Stimulated activated naive B cell treated with anti-CD40 and anti-IgM and Interleukin-4, amounts not matched to agents 10 μg/mL and 1 μg/mL and 100 μg/mL, for 72 hours (primary cell): ENCODE measurements at regions not wholly inside any gene's neighbourhood (a gene's known extent, or its start where the extent isn't known, plus 50 kb on each side); places are given as distances from the start of the nearest gene placed in this dataset.
"Not testable (repeated sequence)": the region's sequence is repeated elsewhere in the genome, so short reads cannot be mapped to it uniquely, and the experiment has no call there.

Source experiments
- ATAC-seq, 2 donors: fragments of 150-1000 bp; cut with Tn5 transposase; replicated peaks; 2 replicates each; pipeline ENCODE4 v1.10.0; 2021; ENCODE audit warnings: moderate library complexity in 1 of 2
- DNase-seq: peaks from one replicate; pipeline ENCODE4 v3.0.0; 2021
- H3K27ac Mint-ChIP-seq: one replicate; pipeline ENCODE4 v1.8.0; 2022; ENCODE audit warnings: mild to moderate bottlenecking, mixed read lengths
- H3K27me3 Mint-ChIP-seq, 2 donors: one replicate each; pipeline ENCODE4 v1.8.0; 2022; ENCODE audit warnings: mixed read lengths in 2 of 2
- H3K36me3 Mint-ChIP-seq, 2 donors: one replicate each; pipeline ENCODE4 v1.8.0; 2022; ENCODE audit warnings: mixed read lengths in 2 of 2, mild to moderate bottlenecking in 1 of 2
- H3K4me1 Mint-ChIP-seq, 2 donors: one replicate each; pipeline ENCODE4 v1.8.0; 2022; ENCODE audit warnings: mixed read lengths in 2 of 2, mild to moderate bottlenecking in 1 of 2
- H3K4me3 Mint-ChIP-seq, 2 donors: one replicate each; pipeline ENCODE4 v1.8.0; 2022; ENCODE audit warnings: mild to moderate bottlenecking in 2 of 2, mixed read lengths in 2 of 2, moderate library complexity in 1 of 2
- H3K9me3 Mint-ChIP-seq, 2 donors: one replicate each; pipeline ENCODE4 v1.8.0; 2022; ENCODE audit warnings: mixed read lengths in 2 of 2, mild to moderate bottlenecking in 1 of 2

DNA sequence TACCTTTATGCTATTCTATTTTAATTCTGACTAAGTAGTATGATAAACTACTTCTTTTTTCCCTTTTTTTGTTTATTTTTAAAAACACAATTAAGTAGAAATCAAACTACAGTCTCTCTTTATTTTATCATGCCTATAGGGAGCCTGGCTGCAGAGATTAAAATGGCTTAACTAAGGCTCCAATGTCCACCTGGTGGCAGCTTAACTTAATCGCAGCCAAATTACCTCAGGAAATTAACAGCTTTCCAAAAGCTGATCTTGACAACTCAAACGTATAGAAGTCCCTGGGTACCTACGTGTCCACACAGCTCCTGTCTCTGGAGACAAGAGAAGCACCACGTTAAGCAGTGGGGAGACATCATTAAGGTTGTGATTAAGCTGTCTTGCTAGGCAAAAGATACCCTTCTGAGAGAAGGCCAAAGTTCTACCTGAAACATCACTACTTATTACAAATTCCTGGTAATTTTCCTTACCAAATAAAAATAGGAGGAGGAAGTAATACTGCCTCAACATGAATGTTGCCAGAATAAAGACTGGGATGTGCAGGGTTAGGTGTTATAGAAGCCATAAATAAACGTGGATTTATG is 63.2 kb upstream of the SNX19 start:
- H3K27ac Mint-ChIP-seq: no peak overlapping the region

DNA sequence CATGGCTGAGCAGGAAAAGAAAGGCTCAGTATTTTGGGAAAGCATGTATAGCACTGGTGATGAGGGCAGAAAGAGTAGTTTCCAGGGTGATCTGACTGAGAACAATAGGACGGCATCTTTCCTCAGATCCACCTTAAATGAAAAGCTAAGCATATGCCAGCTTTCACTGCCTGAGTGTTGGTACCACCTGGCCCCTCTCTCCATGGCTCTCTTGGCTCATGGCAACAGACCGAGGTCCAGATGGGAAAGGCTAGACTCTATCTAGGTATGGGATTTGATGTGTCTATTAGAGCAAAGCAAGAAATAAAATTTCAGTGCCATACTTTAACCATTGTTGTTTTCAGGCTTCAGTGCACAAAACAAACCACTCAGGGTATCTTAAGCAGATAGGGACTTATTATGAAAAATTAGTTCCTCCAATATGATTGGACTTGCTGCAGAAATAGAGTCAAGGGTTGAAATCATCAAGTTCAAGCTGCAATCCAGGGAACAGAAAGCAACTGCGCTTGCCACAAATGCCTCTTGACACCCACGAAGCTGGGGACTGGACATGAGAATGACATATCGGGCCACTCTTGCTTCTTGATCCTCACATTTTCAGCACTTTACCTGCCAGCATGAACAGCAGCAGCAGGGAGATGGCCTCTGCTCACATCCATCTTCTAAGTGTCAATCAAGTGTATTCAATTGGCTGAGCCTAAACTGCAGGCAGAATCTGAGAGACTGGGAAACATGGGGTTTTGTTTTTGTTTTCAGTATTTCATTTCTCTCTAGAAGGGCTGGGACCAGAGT is 64.0 kb upstream of the SNX19 start:
- H3K9me3 Mint-ChIP-seq: peaks cover 7 to 11% of the 10 kb centered on the region in 2 donors
- H3K27ac Mint-ChIP-seq: no peak overlapping the region
- H3K27me3 Mint-ChIP-seq: peaks cover 24 to 33% of the 10 kb centered on the region in 2 donors
- DNase-seq: no peak
- H3K36me3 Mint-ChIP-seq: peaks cover 0 to 4% of the 10 kb centered on the region in 2 donors
- H3K4me3 Mint-ChIP-seq: no peak overlapping the region
- ATAC-seq: no peak
- H3K4me1 Mint-ChIP-seq: no peaks in the 10 kb centered on the region

More for the DNA sequence above, 63.2 kb upstream of the SNX19 start:
- Mint-ChIP-seq H3K4me1 (no peaks in the 10 kb centered on the region), H3K27me3 (peaks cover 25 to 41% of the 10 kb centered on the region in 2 donors), H3K4me3 (no peak overlapping the region), H3K9me3 (peaks cover 7 to 11% of the 10 kb centered on the region in 2 donors), H3K36me3 (peaks cover 0 to 4% of the 10 kb centered on the region in 2 donors)
- DNase-seq: no peak
- ATAC-seq: no peak

GRCh38 chr11:130984241-130984640 is 68.0 kb upstream of the SNX19 start:
- H3K27me3 Mint-ChIP-seq: peaks cover 10 to 16% of the 10 kb centered on the region in 2 donors
- ATAC-seq: not testable (repeated sequence)

GRCh38 chr11:130992788-130993187 is 76.5 kb upstream of the SNX19 start:
- H3K9me3 Mint-ChIP-seq: peaks cover 0 to 1% of the 10 kb centered on the region in 2 donors
- no peaks in the 10 kb centered on the region for H3K4me1 Mint-ChIP-seq
- no peak overlapping the region for H3K4me3 Mint-ChIP-seq
- DNase-seq (no peak), ATAC-seq (no peak)
- no peaks in the 10 kb centered on the region for H3K36me3 Mint-ChIP-seq
- H3K27me3 Mint-ChIP-seq: peaks cover 0 to 6% of the 10 kb centered on the region in 2 donors
- no peak overlapping the region for H3K27ac Mint-ChIP-seq

More at GRCh38 chr11:130984241-130984640, 68.0 kb upstream of the SNX19 start:
- not testable (repeated sequence) for H3K4me3 Mint-ChIP-seq, H3K36me3 Mint-ChIP-seq, DNase-seq, H3K27ac Mint-ChIP-seq, H3K9me3 Mint-ChIP-seq, H3K4me1 Mint-ChIP-seq

DNA sequence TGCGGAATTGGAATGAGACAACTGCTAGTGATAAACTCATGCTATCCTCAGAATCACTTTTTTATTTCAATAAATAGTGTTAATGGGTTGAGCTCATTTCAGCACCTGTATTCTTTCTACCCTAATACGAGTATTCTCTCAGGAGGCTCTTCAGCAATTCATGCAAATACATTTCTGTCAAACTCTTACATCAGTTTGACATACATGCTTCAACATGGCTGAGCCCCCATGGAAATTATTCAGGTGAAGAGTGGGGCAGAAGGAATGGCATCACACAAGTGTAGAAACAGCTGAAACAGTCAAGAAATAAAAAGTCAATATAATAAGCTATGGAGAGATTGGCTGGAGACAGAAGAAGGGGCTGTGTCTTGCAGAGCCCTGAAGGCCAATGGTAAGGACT is 77.8 kb upstream of the SNX19 start:
- H3K27ac Mint-ChIP-seq: no peak overlapping the region
- H3K36me3 Mint-ChIP-seq: no peaks in the 10 kb centered on the region
- no peaks in the 10 kb centered on the region for H3K4me1 Mint-ChIP-seq
- H3K9me3 Mint-ChIP-seq: peaks cover 0 to 1% of the 10 kb centered on the region in 2 donors
- no peak for ATAC-seq
- no peak for DNase-seq
- peaks cover 0 to 6% of the 10 kb centered on the region in 2 donors for H3K27me3 Mint-ChIP-seq
- H3K4me3 Mint-ChIP-seq: no peak overlapping the region

- Mint-ChIP-seq H3K4me1 (no peaks in the 10 kb centered on the region), H3K36me3 (no peaks in the 10 kb centered on the region), H3K4me3 (no peak overlapping the region), H3K27ac (no peak overlapping the region), H3K9me3 (peaks cover 0 to 1% of the 10 kb centered on the region in 2 donors), H3K27me3 (peaks cover 0 to 6% of the 10 kb centered on the region in 2 donors)
- ATAC-seq (no peak), DNase-seq (no peak)
Observed at GRCh38 chr11:130995266-130995665, 79.0 kb upstream of the SNX19 start.

GRCh38 chr11:130997278-130997677 is 81.0 kb upstream of the SNX19 start:
- H3K4me3 Mint-ChIP-seq: no peak overlapping the region
- H3K9me3 Mint-ChIP-seq: peaks cover 0 to 4% of the 10 kb centered on the region in 2 donors
- no peak overlapping the region for H3K27ac Mint-ChIP-seq
- H3K36me3 Mint-ChIP-seq: no peaks in the 10 kb centered on the region
- H3K4me1 Mint-ChIP-seq: no peaks in the 10 kb centered on the region
- ATAC-seq: no peak
- DNase-seq: no peak
- peaks cover 0 to 6% of the 10 kb centered on the region in 2 donors for H3K27me3 Mint-ChIP-seq

DNA sequence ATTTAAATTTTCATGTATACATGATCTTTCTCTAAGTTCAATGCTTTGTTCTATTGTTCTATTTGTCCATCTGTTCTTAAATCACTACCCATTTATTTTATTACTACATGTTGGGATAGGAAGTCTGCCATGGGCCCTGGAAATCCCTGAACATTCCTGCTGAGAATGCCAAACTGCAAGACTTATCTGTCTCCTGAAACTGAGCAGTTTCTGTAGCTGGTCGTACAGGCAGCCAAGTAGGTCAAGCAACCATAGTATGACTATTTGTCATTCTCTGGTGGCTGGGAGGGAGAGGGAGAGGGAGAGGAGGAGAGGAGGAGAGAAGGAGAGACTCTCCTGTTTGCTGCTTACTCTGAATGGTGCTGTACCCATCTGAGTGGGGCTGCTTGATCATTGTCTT is 82.8 kb upstream of the SNX19 start:
- no peak for ATAC-seq
- Mint-ChIP-seq H3K27me3 (peaks cover 0 to 6% of the 10 kb centered on the region in 2 donors), H3K36me3 (no peaks in the 10 kb centered on the region), H3K4me1 (no peaks in the 10 kb centered on the region), H3K4me3 (no peak overlapping the region), H3K27ac (no peak overlapping the region), H3K9me3 (peaks cover 0 to 4% of the 10 kb centered on the region in 2 donors)
- DNase-seq: no peak

DNA sequence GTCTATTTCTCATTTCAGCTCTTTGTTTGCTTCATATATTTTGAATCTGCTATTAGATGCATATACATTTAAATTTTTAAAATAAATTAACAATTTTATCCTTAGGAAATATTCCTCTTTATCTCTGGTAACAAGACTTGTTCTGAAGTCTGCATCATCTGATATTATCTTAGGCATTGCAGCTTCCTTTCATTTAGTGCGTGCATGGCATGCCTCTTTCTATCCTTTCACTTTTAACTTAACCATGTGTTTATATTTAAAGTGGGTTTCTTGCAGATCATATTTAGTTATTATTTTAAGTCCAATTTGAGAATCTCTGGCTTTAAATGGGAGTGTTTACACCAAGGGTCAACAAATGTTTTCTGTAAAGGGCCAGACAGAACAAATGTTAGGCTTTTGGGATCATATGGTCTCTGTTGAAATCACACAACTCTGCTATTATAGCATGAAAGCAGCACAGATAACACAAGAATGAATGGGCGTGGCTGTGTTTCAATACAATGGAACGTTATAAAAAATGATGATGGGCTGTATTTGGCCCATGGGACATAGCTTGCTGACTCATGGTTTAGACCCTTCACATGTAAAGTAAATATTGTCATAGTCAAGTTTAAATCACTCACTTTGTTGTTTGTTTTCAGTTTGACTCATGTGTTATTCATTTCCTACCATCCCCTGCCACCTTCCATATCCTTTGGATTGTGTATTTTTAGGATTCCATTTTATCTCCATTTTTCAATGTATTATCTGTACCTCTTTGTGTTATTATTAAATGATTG is 83.9 kb upstream of the SNX19 start:
- no peak overlapping the region for H3K4me3 Mint-ChIP-seq
- no peaks in the 10 kb centered on the region for H3K36me3 Mint-ChIP-seq
- H3K9me3 Mint-ChIP-seq: peaks cover 0 to 4% of the 10 kb centered on the region in 2 donors
- DNase-seq: no peak
- ATAC-seq: no peak
- H3K27me3 Mint-ChIP-seq: peaks cover 0 to 3% of the 10 kb centered on the region in 2 donors
- H3K4me1 Mint-ChIP-seq: no peaks in the 10 kb centered on the region
- no peak overlapping the region for H3K27ac Mint-ChIP-seq

GRCh38 chr11:131002145-131002544 is 85.9 kb upstream of the SNX19 start:
- no peak for ATAC-seq
- no peak overlapping the region for H3K27ac Mint-ChIP-seq

GRCh38 chr11:131005829-131006228 is 89.5 kb upstream of the SNX19 start:
- ATAC-seq: no peak
- Mint-ChIP-seq H3K4me1 (no peaks in the 10 kb centered on the region), H3K27me3 (no peaks in the 10 kb centered on the region), H3K9me3 (peaks cover 8 to 9% of the 10 kb centered on the region in 2 donors), H3K27ac (no peak overlapping the region), H3K4me3 (no peak overlapping the region), H3K36me3 (peaks cover 0 to 2% of the 10 kb centered on the region in 2 donors)
- DNase-seq: no peak

More at GRCh38 chr11:131002145-131002544, 85.9 kb upstream of the SNX19 start:
- Mint-ChIP-seq H3K4me3 (no peak overlapping the region), H3K36me3 (no peaks in the 10 kb centered on the region), H3K9me3 (peaks cover 0 to 2% of the 10 kb centered on the region in 2 donors), H3K27me3 (no peaks in the 10 kb centered on the region), H3K4me1 (no peaks in the 10 kb centered on the region)
- DNase-seq: no peak

DNA sequence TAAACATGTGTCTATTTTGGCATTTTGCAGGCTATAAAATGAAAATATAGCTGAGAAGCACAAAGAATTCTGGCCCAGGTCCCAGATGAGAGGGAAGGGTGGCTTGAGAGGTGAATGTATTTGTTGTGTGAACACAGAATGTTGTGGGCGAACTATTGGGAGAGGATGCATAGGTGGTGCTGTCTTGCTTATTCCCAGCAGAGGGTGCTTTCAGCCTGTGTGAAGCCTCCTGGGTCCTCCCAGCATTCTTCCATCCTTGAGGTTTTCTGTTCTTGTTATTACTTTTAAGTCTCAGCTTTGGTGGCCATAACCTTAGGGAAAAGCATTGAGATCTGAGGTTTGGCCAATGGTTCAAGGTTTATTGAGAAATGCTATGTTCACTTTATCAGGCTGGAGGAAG is 108.7 kb upstream of the SNX19 start:
- no peak overlapping the region for H3K27ac Mint-ChIP-seq
- ATAC-seq (peak; percentile 34), DNase-seq (no peak)
- H3K27me3 Mint-ChIP-seq: no peaks in the 10 kb centered on the region
- H3K9me3 Mint-ChIP-seq: peaks cover 0 to 2% of the 10 kb centered on the region in 2 donors
- no peaks in the 10 kb centered on the region for H3K4me1 Mint-ChIP-seq
- no peak overlapping the region for H3K4me3 Mint-ChIP-seq
- H3K36me3 Mint-ChIP-seq: no peaks in the 10 kb centered on the region

- Mint-ChIP-seq H3K27ac (no peak overlapping the region), H3K9me3 (peaks cover 0 to 2% of the 10 kb centered on the region in 2 donors), H3K4me3 (no peak overlapping the region), H3K4me1 (no peaks in the 10 kb centered on the region), H3K27me3 (no peaks in the 10 kb centered on the region), H3K36me3 (no peaks in the 10 kb centered on the region)
- ATAC-seq (peak; percentile 16 to 66), DNase-seq (no peak)
Observed at GRCh38 chr11:131025421-131026125, 109.3 kb upstream of the SNX19 start.

- ATAC-seq: no peak
- no peak for DNase-seq
- Mint-ChIP-seq H3K4me3 (no peak overlapping the region), H3K9me3 (no peaks in the 10 kb centered on the region), H3K27me3 (no peaks in the 10 kb centered on the region), H3K27ac (no peak overlapping the region), H3K36me3 (no peaks in the 10 kb centered on the region), H3K4me1 (no peaks in the 10 kb centered on the region)
Observed at GRCh38 chr11:131027491-131027890, 111.2 kb upstream of the SNX19 start.
